Stimulated activated naive CD4-positive, alpha-beta T cell treated with Interleukin-2 at 50 U/mL for 16 hours (primary cell): ENCODE measurements at regions not wholly inside any gene's neighbourhood (a gene's known extent, or its start where the extent isn't known, plus 50 kb on each side); places are given as distances from the start of the nearest gene placed in this dataset.

Experiments
- DNase-seq: peaks from one replicate; lab custom pipeline; 2025; lab: John Stamatoyannopoulos, UW

GRCh38 chr21:39022863-39023693 lies 160.2 kb downstream of the PSMG1 start:
- no peak for DNase-seq

- no peak for DNase-seq
These were observed 160.8 kb downstream of the PSMG1 start for GRCh38 chr21:39022466-39022862.

DNA sequence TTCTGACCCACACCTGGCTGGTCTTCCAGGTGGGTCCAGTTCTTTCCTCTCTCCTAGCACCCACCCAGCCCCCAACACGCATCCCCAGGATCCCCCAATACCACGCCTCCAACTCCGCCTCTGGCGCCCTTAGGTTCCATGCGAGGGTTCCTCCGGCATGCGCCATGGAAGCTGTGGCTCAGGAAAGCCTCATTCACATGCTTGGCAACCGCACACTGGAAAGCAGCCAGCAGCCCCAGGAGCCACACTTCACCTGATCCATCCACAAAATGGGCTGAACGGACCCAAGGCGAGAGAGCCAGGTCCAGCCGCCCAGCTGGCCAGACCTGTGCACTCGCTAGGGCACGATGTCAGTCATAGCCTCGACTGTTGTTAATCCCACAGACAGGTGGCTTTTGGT lies 161.2 kb downstream of the PSMG1 start:
- DNase-seq = no peak

DNA sequence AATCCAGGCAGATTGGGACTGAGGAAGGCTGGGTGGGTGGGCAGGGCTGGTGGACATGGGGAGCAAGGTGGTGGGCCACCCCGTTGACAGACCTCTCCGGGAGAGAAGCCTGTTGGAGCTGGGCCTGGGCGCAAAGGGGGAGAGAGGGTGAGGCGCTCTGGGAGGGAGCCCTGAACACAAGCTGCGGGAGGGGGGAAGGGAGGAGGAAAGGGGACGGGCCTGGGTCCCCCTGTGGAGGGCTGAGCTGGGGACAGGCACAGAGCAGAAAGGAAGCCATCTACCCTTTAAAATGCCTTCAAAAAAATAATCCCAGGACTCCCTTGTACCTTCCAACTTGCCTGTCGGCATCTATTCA lies 161.8 kb downstream of the PSMG1 start:
- DNase-seq = no peak

- DNase-seq = no peak
These were observed 162.3 kb downstream of the PSMG1 start for GRCh38 chr21:39020751-39021477.

DNA sequence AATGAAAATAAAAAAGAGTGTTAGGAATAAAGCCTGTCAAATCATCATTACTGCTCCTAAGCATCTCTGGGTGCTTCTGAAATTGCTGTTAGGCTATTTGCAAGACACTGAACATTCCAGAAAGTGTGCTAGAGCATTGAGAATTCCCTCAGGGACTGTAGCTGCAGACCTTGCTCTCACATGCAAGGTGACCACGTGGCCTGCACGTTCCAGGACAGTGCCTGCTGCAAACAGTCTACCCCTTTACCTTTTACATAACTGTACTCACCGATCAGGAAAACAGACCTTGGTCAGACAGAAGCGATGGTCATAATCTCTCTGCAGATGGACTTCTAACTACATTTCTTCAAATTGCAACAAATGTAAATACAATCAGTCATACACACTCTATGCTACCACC lies 164.5 kb downstream of the PSMG1 start:
- DNase-seq = no peak

DNA sequence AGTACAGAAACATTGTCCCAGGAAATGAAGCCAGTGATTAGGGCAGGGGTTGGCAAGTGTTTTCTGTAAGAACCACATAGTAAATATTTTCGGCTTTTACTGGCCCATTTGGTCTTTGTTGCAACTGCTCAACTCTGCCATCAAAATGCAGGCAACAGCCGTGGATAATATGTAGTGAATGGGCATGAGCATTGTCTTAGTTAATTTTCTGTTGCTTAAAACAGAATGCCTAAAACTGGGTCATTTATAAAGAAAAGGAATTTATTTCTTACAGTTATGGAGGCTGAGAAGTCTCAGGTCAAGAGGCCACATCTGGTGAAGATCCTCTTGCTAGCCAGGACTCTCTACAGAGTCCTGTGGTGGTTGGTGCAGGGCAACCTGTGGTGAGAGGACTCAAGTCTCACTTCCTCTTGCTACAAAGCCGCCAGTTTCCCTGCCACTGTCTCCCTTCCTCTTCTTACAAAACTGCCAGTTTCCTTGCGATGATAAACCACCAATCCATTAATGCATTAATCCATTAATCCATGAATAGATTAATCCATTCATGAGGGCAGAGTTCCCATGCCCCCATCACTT lies 166.4 kb downstream of the PSMG1 start:
- no peak for DNase-seq

DNA sequence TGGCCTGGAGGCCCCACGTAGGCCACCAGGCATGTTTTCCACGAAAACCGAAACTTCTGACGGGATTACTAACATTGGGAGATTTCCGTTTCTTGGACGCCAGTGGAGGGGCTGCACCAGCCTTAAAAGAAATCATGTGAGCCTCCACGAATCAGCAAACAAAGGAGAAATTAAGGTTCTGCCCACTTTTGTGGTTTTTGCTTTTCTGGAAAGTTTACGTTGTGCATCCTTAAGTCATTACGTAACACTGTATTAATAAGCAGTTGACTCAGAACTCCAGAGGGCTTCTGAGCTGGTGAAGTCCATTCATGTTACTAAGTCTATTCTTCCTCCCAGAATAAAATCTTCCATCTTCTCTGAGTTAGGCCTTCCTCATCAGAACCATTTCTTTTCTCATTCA lies 168.5 kb downstream of the PSMG1 start:
- no peak for DNase-seq

GRCh38 chr21:39012326-39013230 lies 170.7 kb downstream of the PSMG1 start:
- no peak for DNase-seq

DNA sequence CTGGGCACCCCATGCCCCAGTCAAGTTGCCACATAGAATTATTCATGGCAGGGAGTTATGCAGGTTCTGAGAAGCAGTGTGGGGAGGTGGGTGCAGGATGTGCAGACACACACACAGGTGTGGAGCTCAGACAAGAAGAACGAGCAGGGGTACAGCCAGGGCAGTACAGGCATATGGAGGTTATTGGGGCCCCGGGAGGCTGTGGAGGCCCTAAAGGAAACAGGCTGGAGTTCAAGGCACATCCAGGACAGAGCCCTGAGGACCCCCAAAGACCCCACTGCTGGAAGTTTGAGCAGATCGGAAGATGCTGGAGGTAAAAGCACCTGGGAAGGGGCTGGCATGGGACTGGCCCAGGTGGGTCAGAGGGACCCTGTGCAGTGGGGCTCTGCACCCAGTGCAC lies 171.3 kb downstream of the PSMG1 start:
- DNase-seq = no peak

DNA sequence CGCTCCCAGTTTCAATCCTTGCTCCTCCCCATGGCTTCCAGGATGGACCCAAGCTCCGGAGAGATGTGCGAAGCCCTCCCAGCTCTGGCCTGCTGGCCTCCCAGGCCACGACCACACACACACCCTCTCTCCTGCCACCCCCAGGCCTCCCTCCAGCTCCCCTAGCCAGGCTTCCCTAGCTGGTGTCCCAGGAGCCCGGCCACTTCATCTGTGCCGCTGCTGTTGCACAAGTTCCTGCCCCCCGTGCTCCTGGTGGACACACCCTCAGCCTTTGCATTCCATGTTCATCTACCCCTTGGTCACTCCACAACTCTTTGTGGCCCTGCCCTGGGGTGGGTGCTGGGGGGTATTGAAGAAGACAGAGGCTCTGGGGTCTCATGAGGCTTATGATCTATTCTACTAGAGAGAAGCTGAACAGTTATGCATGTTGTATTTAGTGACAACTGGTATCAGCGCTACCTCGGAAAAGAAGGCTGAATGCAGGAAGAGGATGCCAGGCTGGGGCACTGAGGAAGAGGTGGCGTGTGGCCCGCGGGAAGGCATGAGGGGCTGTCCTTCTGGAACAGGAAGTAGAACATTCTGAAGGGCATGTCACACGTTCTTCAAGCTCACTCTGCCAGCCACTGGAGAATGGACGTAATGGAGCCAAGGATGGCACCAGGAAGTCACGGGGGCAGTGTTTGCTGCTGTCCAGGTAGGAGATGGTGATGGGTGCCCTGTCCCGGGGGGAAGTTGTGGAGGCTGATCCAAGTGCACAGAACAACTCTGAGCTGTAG lies 172.4 kb downstream of the PSMG1 start:
- DNase-seq = no peak

DNA sequence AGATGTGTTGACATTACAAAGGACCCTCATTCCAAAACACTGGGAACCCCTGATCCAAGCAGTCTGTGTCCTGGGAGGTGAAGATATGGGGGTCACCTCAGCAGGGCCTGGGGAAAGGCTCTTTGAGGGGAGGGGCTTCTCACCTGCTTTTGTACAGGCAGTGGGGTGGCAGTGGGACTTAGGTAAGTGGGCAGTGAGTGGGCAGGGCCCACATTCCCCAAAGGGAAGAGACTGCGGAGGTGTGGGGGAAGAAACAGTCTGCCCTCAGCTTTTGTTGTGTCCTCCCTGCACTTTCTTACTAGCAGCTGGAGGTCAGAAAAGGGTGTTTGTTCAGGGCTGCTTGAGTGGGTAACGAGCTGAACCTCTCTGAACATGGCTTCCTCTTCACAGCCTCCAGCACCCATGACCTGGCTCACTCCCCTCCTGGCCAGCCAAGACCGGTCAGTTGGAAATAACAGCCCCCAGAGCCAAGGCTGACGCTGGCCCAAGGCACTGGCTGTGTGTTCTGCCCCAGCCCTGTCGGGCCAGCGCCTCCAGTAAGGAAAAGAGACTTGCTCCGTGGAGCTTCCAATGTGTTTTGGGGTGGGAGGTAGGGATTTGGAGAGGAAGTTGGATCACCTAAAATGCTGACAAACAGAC lies 173.5 kb downstream of the PSMG1 start:
- DNase-seq = no peak

- DNase-seq = no peak
These were observed 175.3 kb downstream of the PSMG1 start for GRCh38 chr21:39007985-39008384.

- no peak for DNase-seq
These were observed 175.7 kb downstream of the PSMG1 start for GRCh38 chr21:39007532-39007931.

DNA sequence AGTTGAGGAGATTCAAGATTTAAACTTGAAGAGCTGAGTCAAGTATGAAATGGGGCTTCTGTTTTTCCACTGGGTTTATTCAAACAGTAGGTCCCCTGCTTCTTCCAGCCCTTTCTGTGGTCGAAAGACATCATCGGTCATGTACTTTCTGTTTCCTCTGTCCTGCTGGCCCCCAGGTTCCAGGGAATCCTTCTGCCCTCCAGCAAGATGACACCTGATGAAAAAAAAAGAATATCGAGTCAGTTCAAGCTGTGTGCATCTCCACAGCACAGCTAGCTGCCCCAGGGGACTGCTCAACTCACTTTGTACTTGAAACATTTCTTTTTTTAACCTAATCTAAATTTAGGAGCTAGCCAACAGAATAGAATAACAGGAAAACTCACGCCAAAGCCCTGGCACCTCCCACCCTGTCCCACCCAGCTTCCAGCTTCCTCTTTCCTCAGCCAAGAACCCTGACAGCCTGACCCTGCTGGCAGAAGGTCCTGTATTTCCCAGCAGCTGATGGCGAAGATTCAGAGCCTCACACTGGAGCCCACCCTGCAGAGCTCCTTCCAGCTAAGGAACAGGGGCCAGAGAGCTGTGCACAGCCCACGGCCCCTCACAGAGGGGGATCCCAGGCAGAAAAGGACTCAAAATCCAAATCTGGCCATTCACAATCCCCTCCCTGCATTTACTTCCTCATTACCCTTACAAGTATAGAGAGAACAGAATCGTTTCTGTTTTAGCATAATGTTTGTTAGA lies 176.5 kb downstream of the PSMG1 start:
- DNase-seq = no peak

- no peak for DNase-seq
These were observed 177.8 kb downstream of the PSMG1 start for GRCh38 chr21:39005502-39005787.

GRCh38 chr21:39004634-39005501 lies 178.4 kb downstream of the PSMG1 start:
- no peak for DNase-seq

- no peak for DNase-seq
These were observed 179.1 kb downstream of the PSMG1 start for GRCh38 chr21:39003982-39004633.

DNA sequence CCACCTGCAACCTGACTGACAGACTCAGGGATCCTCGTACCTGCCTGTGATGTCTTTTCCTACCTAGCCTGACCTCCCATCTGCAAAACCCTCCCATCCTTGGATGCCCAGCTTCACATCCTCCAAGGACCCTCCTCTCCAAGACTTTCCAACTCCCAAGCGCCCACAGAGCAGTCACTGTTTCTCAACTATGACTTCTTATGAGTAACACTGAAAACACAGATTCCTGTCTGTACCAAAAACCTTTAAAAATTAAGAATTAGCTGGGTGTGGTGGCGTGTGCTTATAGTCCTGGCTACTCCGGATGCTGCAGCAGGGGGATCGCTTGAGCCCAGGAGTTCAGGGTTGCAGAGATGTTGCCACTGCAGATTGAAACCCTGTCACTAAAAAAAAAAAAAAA lies 181.9 kb downstream of the PSMG1 start:
- no peak for DNase-seq
